T-helper 2 cell (primary cell): ENCODE measurements at regions not wholly inside any gene's neighbourhood (a gene's known extent, or its start where the extent isn't known, plus 50 kb on each side); places are given as distances from the start of the nearest gene placed in this dataset.
"Not testable (repeated sequence)": the region's sequence is repeated elsewhere in the genome, so short reads cannot be mapped to it uniquely, and the experiment has no call there.

Experiments
- DNase-seq, 5 experiments: peaks; one replicate each; pipeline versions ENCODE4 v3.0.0 to v3.0.0-alpha.2; 2012 to 2022

GRCh38 chr7:149682038-149682437 is 91.3 kb downstream of the ZNF467 start:
- no peak for DNase-seq

GRCh38 chr7:149681274-149681673 is 92.1 kb downstream of the ZNF467 start:
- no peak for DNase-seq

- no peak for DNase-seq
Measured at GRCh38 chr7:149680331-149681025, 92.9 kb downstream of the ZNF467 start.

- DNase-seq, result not testable (repeated sequence)
Measured at GRCh38 chr7:149674728-149675385, 98.5 kb downstream of the ZNF467 start.

- no peak for DNase-seq
Measured at GRCh38 chr7:149673006-149673405, 100.4 kb downstream of the ZNF467 start.

- DNase-seq, result no peak
Measured at GRCh38 chr7:149670288-149670687, 103.1 kb downstream of the ZNF467 start.

GRCh38 chr7:149669121-149669818 is 104.1 kb downstream of the ZNF467 start:
- peak in 1 of 5 experiments; percentile 16 for DNase-seq

GRCh38 chr7:149666360-149666945 is 106.9 kb downstream of the ZNF467 start:
- no peak for DNase-seq

GRCh38 chr7:149665618-149666017 is 107.8 kb downstream of the ZNF467 start:
- not testable (repeated sequence) for DNase-seq

- no peak for DNase-seq
Measured at GRCh38 chr7:149664666-149665065, 108.7 kb downstream of the ZNF467 start.

GRCh38 chr7:149664176-149664575 is 109.2 kb downstream of the ZNF467 start:
- DNase-seq, result no peak

- DNase-seq, result peak; percentile 9 to 68 (median 46)
Measured at GRCh38 chr7:149662591-149663095, 110.7 kb downstream of the ZNF467 start.

GRCh38 chr7:149655784-149656183 is 117.6 kb downstream of the ZNF467 start:
- DNase-seq, result no peak

GRCh38 chr7:149654588-149654987 is 118.8 kb downstream of the ZNF467 start:
- no peak for DNase-seq

GRCh38 chr7:149650190-149650589 is 123.2 kb downstream of the ZNF467 start:
- not testable (repeated sequence) for DNase-seq

- DNase-seq, result no peak
Measured at GRCh38 chr7:149644754-149645153, 128.6 kb downstream of the ZNF467 start.

- DNase-seq, result no peak
Measured at GRCh38 chr7:149642589-149642988, 130.8 kb downstream of the ZNF467 start.

- no peak for DNase-seq
Measured at GRCh38 chr7:149638566-149639320, 134.6 kb downstream of the ZNF467 start.

GRCh38 chr7:149637911-149638565 is 135.3 kb downstream of the ZNF467 start:
- DNase-seq, result no peak

- no peak for DNase-seq
Measured at GRCh38 chr7:149635561-149636329, 137.6 kb downstream of the ZNF467 start.
